LNCaP clone FGC (cell line): ENCODE measurements at regions not wholly inside any gene's neighbourhood (a gene's known extent, or its start where the extent isn't known, plus 50 kb on each side); places are given as distances from the start of the nearest gene placed in this dataset.

Experiments
- DNase-seq: peaks from one replicate; pipeline ENCODE4 v3.0.0-alpha.2; 2011; ENCODE audit warnings: low read depth
- H3K4me3 ChIP-seq: 2 replicates; pipeline ENCODE4 v1.5.1; 2011; ENCODE audit warnings: mild to moderate bottlenecking, low read depth, low read length, control low read depth
- CTCF ChIP-seq: IDR thresholded peaks from 2 replicates; pipeline ENCODE4 v1.5.1; 2012; ENCODE audit warnings: mild to moderate bottlenecking; ENCODE audit not compliant: control insufficient read depth, insufficient read depth; ENCODE audit errors: extremely low read depth

- no peak overlapping the region for H3K4me3 ChIP-seq
- TF ChIP-seq CTCF, result no peak
- no peak for DNase-seq
Measured at GRCh38 chr10:44498222-44498621, 113.3 kb upstream of the CXCL12 start.

- no peak overlapping the region for H3K4me3 ChIP-seq
- DNase-seq, result no peak
- TF ChIP-seq CTCF, result no peak
Measured at GRCh38 chr10:44500451-44500850, 115.6 kb upstream of the CXCL12 start.

- no peak overlapping the region for H3K4me3 ChIP-seq
- TF ChIP-seq CTCF, result no peak
- DNase-seq, result no peak
Measured at GRCh38 chr10:44506386-44506785, 121.5 kb upstream of the CXCL12 start.

- no peak overlapping the region for H3K4me3 ChIP-seq
- no peak for DNase-seq
- no peak for TF ChIP-seq CTCF
Measured at GRCh38 chr10:44510379-44511115, 125.7 kb upstream of the CXCL12 start.

DNA sequence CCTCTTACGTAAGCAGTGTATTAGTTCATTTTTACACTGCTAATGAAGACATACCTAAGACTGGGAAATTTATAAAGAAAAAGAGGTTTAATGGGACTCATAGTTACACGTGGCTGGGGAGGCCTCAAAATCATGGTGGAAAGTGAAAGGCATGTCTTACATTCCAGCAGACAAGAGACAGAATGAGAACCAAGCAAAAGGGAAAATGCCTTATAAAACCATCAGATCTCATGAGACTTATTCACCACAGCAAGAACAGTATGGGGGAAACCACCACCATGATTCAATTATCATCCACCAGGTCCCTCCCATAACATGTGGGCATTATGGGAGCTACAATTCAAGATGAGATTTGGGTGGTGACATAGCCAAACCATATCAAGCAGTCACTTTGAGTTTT lies 126.3 kb upstream of the CXCL12 start:
- TF ChIP-seq CTCF, result no peak
- DNase-seq, result no peak
- no peak overlapping the region for H3K4me3 ChIP-seq

DNA sequence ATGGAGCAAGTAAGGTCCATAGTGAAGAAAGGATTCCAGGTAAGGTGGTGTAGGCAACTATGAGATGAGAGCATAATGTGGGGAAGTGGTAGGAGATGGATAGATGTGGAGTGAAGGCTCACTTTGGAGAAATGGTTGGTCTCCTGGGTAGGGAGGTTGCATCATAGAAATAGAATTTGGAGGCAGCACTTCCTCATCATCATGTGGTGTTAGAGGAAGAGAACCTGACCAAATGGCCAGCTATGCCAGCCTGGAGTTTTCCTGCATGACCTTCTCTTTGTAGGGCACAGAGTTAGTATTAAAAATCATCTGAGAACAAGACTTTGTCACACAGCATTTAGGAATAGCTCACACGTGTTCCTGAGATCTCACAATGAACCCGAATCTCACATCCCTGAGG lies 126.7 kb upstream of the CXCL12 start:
- no peak overlapping the region for H3K4me3 ChIP-seq
- no peak for TF ChIP-seq CTCF
- no peak for DNase-seq

GRCh38 chr10:44512431-44513022 lies 127.6 kb upstream of the CXCL12 start:
- no peak for DNase-seq
- TF ChIP-seq CTCF, result no peak
- no peak overlapping the region for H3K4me3 ChIP-seq
